Choroid plexus epithelial cell (primary cell): ENCODE measurements at regions not wholly inside any gene's neighbourhood (a gene's known extent, or its start where the extent isn't known, plus 50 kb on each side); places are given as distances from the start of the nearest gene placed in this dataset.

Experiments used
- DNase-seq: peaks from one replicate; pipeline ENCODE4 v3.0.0-alpha.2; 2010; ENCODE audit warnings: low read depth
- H3K4me3 ChIP-seq: 2 replicates; pipeline ENCODE4 v1.5.1; 2011; ENCODE audit warnings: low read depth, mild to moderate bottlenecking, control low read depth, low read length, moderate library complexity
- TF ChIP-seq, protein P1 (sequence below): conservative IDR thresholded peaks from 2 replicates; pipeline ENCODE4 v1.5.1; 2011; ENCODE audit warnings: low read depth, mild to moderate bottlenecking, control low read depth, inconsistent platforms, low read length, moderate library complexity

DNA sequence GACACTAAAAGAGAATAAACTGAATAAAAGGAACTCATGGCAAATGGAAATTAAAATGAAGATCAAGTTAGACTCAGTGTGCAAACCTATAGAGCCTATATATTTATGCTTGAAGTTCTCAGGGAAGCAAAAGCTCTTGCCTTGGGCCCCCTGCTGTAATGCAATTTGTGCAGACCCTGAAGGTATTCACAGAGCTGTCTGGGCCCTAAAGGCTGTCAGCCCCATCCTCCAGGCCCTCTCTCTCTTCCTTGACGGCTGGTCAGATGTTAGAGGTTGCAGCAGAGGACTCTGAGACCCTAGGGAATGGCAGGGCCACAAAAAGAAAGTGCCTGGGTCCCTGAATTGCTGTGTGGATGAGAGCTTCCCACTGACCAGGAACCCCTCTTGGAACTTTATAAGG is 283.9 kb upstream of the TUT7 start:
- H3K4me3 ChIP-seq: no peak overlapping the region
- TF ChIP-seq, protein P1, sequence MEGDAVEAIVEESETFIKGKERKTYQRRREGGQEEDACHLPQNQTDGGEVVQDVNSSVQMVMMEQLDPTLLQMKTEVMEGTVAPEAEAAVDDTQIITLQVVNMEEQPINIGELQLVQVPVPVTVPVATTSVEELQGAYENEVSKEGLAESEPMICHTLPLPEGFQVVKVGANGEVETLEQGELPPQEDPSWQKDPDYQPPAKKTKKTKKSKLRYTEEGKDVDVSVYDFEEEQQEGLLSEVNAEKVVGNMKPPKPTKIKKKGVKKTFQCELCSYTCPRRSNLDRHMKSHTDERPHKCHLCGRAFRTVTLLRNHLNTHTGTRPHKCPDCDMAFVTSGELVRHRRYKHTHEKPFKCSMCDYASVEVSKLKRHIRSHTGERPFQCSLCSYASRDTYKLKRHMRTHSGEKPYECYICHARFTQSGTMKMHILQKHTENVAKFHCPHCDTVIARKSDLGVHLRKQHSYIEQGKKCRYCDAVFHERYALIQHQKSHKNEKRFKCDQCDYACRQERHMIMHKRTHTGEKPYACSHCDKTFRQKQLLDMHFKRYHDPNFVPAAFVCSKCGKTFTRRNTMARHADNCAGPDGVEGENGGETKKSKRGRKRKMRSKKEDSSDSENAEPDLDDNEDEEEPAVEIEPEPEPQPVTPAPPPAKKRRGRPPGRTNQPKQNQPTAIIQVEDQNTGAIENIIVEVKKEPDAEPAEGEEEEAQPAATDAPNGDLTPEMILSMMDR: no peak
- no peak for DNase-seq

DNA sequence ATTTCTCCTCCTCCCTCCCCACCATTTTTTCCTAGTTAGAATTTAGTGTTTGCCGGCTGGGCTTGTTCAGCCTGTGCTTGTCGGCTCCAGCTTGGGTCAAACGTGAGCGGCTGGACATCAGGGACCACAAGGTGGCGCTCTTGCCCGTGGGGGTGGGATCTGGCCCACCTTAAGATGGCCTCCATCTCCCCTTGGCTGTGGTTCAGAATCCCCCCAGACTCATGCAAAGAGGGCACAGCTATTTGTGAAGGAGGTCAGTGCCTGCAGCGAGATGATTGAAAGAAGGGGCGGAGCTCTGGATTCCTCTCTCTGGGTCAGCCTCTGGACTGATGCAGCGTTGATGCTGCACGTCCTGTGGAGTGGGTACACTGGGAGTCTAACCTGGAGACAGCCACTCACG is 283.3 kb upstream of the TUT7 start:
- DNase-seq: peak; percentile 81
- TF ChIP-seq, protein P1: peak; percentile 98
- no peak overlapping the region for H3K4me3 ChIP-seq

DNA sequence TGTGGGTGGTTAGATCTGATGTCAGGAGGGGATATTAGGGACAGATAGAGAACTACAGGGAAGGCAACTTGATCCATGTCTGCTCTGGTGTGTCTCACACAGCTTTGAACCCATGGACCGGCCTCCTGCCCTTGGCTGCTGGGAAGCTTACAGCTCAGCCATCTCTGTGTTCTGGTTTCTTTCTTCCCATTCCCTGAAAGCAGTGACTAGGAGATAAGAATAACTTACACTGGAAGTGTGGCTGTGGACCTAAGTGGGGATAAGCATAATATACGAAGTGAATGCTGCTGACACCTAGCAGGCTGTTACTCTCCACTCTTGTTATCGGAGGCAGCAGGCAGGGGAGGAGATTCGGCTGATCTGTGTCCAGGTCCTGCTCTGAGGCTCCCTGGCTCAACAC is 282.3 kb upstream of the TUT7 start:
- H3K4me3 ChIP-seq: no peak overlapping the region
- DNase-seq: no peak
- TF ChIP-seq, protein P1: no peak

DNA sequence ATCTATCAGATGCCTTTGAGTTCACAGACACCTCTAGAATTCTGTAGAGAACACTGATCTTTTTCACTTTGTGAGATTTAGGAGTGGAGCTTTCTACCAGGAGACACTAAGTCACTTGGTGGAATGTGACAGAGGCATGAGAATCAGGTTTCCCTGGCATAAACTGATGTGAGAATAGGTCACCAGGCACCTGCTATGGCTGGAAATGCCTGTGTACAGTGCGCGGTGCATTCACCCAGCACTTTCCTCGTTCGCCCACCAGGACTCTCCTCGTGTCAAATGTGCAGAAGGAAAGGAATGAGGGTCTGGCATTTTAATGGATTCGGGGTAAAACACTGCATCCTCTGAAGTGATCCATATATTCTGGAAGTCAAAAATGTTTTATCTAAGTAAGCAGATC is 281.8 kb upstream of the TUT7 start:
- TF ChIP-seq, protein P1: peak; percentile 9
- H3K4me3 ChIP-seq: no peak overlapping the region
- DNase-seq: no peak

DNA sequence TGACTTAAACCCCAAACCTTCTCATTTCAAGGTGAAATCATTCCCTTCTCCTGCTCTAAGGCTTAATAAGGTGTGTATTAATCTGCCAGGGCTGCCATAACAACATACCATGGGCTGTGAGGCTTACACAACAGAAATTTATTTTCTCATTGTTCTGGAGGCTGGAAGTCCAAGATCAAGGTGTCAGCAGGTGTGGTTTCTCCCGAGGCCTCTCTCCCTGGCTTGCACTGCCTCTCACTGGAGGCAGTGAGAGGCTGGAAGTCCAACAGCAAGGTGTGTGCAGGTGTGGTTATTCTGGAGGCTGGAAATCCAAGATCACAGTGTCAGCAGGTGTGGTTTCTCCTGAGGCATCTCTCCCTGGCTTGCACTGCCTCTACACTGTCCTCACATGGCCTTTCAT is 280.3 kb upstream of the TUT7 start:
- H3K4me3 ChIP-seq: no peak overlapping the region
- DNase-seq: no peak
- TF ChIP-seq, protein P1: no peak

DNA sequence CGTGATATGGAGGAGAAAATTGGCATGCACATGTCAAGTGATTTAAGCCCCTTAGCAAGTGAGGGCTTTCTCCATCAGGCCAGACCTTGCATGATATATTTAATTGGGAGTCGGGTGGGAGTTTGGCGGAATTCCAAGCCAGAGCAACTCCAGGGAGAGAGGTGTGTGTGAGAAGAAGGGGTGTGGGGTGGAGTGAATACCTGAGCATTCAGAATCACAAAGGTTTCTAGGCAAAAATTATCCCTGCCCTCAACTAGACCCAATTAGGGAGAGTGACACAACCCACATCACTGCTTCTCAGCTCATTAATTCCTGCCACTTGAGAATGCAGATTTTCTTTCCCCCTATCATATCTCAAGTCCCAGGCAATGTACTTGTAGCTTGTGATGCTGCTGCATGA is 279.7 kb upstream of the TUT7 start:
- TF ChIP-seq, protein P1: no peak
- no peak overlapping the region for H3K4me3 ChIP-seq
- no peak for DNase-seq

DNA sequence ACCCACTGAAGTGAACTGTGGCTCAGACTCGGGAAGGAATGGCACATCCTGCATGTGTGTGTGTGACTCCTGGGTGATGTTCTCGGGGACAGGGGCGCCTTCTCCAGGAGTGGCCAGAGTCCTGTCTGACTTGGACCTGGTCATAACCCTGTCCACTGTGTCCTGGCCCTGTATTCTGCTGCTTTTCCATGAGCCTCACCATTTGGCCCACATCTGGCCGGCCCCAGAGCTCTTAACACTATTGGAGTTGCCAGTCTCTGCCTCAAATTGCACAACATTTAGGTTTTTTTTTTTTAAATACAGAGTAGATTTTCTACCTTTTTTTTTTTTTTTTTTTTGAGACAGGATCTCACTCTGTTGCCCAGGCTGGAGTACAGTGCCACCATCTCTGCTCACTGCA is 278.3 kb upstream of the TUT7 start:
- TF ChIP-seq, protein P1: no peak
- no peak overlapping the region for H3K4me3 ChIP-seq
- no peak for DNase-seq
